GM12892 (cell line): ENCODE measurements at regions not wholly inside any gene's neighbourhood (a gene's known extent, or its start where the extent isn't known, plus 50 kb on each side); places are given as distances from the start of the nearest gene placed in this dataset.

Source experiments
- POLR2A ChIP-seq: IDR thresholded peaks from 2 replicates; pipeline ENCODE4 v1.6.1; 2011; ENCODE audit warnings: low read depth, low read length, control low read depth
- POLR2AphosphoS5 ChIP-seq: IDR thresholded peaks from 2 replicates; pipeline ENCODE4 v1.6.1; 2011; ENCODE audit warnings: low read depth, low read length, control low read depth
- TAF1 ChIP-seq: IDR thresholded peaks from 2 replicates; pipeline ENCODE4 v1.6.1; 2011; ENCODE audit warnings: low read depth, mild to moderate bottlenecking, control low read depth, low read length, borderline replicate concordance

GRCh38 chrX:805988-806387 is 175.4 kb downstream of the SHOX start:
- TF ChIP-seq POLR2A (no peak), POLR2AphosphoS5 (no peak), TAF1 (no peak)
